Activated CD4-positive, alpha-beta T cell treated with anti-CD3 and anti-CD28 coated beads, Interleukin-2, amount 50 U/mL, for 48 hours (primary cell): ENCODE measurements at regions not wholly inside any gene's neighbourhood (a gene's known extent, or its start where the extent isn't known, plus 50 kb on each side); places are given as distances from the start of the nearest gene placed in this dataset.
A peak's percentile ranks its signal among the peaks of the same experiment; 100 is the strongest.

ENCODE experiments used
- DNase-seq, 2 experiments: peaks; one replicate each; pipeline ENCODE4 v3.0.0-alpha.2; 2020

DNA sequence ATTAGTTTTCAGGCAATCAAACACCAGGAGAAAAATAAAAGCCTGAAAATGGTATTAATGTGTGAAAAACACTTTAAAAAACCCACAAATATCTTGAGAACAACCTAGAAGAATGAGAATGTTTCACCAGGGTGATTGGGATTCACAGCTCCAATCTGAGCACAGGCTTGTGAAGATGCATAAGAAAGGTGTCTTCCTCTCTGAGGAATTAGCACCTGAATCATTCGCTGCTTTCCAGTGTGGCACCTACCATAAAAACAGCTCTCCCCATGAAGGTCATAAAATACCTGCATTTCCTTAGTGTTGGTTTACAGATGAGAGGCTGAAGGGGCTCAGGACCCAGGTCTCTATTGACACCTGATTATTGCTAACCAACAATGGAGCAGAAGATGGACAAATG is 499.7 kb upstream of the KLHL29 start:
- no peak for DNase-seq

DNA sequence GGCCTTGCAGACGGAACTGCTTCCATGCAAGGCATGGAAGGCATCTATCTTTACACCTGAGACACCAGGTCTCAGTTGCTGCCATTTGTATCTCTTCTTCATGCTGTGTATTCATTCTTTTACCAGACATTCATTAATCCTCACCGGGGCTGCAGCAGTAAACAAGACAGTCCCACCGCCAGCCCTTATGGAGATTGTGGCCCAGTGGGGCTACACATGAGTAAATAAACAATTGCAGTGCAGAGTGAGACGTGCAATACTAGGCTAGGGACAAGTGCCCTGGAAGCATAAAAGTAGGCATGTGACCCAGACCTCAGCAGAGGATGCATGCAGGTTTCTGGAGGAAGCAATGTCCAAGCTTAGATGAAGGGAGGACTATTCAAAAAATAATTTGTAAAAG is 497.6 kb upstream of the KLHL29 start:
- DNase-seq, result no peak

DNA sequence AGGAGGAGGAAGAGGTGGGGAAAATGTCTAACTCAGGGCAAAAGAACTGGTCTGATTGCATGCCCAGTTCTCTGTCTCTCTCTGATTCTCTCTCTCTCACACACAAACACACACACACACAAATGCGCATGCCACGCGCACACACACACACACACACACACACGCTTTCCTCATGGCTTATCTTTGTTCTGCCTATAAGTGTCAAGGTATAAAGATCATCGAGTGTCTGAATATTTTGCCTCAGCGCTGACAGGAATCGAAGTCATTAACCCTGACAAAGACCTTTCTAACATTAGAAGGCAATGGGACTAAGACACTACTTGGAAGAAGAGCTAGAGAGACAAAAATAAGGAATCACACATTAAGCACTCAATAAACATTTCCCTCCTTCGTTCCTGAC is 497.1 kb upstream of the KLHL29 start:
- DNase-seq, result no peak

DNA sequence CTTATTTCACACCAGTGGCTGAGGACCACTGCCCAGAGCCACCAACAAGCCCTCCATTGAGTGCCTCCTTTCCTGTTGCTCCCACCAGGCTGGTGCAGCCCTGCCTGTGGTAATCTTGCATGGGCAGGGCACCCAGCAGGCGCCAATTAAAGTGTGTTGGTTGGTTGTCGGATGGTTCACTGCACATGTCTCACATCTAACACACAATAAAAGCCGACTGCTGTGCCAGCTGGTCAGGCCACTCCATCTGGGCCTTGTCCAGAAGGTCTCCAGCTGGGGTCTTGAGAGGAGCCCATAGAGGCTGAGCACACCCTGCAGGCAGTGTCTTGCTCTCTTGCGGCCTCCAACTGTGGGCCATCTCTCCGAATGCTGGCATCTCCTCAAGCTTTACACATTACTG is 494.8 kb upstream of the KLHL29 start:
- DNase-seq, result no peak

DNA sequence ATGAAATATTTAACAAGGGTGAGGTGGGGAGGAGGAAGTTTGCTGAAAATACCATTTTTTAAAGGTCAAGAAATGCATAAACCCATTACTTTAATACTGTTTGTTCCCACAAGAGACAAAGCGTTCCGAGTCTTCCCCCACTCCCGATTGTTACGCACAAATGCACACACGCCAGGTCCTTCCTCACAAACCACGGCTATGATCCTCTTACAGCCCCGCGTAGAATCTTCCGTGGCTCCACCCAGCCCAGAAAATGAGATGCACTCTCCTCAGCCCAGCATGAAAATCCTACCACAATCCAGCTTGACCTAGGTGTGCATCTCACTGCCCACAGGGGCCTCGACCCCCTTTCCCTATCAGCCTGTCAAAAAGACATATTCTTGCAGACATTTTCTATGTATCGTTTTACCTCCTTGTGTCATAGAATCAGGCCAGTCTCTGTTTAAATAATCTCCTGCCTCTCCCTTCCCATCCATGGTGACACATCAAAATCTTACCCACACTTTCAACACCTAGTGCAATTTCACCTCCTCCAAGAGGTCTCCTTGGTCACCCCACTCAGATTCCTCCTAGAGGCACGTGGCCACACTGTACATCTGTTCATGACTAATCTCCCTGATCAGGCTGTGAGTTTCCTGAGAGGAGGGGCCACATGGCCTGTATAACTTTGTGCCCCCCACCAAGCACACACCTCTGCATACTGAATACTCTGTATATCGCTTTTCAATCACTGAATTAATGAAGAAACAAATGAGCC is 491.0 kb upstream of the KLHL29 start:
- DNase-seq, result no peak

DNA sequence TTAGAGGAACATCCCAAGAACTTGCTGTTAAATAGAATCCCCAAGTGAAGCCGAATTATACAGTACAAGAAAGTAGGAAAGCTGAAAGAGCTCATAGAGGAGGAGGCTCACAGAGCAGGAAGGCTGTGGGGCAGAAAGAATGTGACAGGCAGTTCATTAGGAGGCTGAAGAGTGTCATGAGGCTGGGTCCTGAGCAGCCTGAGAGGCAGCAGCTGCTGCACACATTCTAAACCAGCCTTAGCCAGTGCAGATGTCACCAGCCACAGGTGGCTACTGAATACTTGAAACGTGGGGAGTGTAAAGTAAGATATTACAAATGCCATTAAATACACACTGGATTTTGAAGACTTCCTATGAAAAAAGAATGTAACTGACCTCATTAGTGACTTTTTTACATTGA is 490.2 kb upstream of the KLHL29 start:
- no peak for DNase-seq

DNA sequence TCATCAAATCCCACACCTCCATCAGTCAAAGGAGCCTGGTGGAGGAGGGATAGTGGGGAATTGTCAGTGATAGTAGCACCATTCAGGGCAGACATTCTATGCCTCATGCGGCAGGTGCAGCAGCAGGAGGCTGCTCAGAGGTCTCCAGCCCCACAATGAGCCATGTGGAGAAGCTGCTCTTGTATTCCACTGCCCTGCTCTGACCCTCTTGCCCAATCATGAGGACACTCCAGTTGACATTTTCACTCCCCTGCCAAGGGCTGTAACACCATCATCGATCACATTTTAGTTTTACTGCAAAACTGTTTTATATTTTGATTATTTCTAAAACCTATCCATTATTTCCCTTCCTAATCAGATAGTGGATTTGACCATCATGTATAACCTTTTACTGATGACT is 487.6 kb upstream of the KLHL29 start:
- DNase-seq, result no peak

DNA sequence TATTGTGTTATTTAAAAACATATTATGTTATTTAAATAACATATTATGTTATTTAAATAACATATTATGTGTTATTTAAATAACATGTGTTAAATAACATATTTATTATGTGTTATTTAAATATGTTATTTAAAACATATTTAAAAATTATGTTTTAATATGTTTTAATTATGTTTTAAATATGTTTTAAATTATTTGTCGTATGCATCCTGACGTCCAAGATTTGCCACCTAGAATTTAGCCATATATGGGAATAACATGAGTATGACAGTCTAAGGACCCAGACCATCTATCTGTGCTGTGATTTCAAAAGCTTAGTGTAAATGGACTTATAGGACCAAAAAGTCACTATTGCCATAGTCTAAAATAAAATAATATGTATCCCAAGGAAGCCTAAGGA is 484.3 kb upstream of the KLHL29 start:
- DNase-seq, result no peak

DNA sequence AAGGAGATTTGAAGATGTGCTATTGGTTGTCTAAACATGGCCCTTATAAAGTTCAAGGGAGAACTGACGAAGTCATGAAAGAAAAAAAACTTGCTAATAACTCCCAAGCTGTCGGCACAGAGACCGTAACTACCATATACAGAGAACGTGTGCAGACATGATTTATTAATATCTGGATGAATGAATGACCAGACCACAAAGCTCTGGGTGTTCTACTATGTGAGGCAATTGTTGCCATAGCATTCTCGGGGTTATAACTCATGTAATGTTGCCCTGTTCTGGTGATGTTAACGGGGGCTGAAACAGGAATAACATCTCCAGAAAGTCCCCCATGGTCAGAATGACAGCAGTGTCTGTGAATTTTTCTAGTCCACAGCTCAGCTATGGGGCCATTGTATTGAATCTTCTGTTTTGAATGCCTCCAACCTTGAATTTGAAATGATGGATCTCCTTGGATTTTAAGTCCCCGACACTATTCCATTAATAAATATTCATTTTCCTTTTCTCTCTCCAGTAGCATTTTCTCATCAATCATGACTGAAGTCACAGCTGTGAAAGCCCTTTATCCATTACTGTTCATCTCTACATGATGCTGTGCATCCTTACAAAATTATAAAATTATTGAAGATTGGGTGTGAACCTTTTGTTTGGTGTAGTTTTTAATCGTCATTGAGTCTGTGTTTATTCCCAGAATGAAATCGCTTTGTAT is 483.4 kb upstream of the KLHL29 start:
- no peak for DNase-seq

DNA sequence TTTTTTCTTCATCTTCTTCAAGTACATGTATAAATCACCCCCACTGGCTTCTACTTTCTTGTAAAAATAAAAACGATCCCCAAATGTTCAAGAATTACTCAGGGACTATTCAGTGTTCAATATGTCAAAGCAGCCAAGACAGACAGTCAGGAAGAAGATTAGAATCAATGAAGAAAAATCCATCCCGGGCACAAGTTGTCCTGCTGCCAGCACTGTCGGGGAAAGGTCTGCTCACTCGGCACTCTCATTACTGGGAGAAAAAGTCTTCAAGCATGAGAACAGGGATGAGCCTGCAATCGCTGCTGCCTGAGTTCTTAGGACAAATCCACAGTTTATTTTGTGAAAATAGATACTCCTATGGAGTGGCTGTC is 482.8 kb upstream of the KLHL29 start:
- no peak for DNase-seq

DNA sequence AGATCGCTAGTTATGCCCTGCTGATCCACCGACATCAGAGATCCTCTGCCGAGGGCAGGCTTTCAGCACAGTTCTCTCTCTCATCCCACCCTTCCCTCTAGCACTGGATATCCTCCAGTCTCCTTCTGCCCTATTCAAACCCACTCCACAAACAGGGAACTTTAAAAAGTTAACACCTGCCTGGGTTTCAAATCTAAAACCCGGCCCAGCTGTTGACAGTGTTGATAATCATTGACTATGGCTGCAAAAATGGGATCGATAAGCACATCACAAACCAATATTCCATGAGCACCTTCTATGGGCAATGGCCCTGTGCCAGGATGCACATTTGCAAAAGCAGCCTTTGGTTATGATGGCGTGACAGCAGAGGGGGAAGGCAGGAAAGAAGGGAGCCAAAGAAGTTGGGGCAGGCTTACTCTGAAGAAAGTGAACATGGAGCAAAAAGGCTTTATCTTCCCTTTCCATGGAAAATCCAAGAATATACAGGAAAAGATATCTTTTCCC is 482.3 kb upstream of the KLHL29 start:
- DNase-seq, result no peak

DNA sequence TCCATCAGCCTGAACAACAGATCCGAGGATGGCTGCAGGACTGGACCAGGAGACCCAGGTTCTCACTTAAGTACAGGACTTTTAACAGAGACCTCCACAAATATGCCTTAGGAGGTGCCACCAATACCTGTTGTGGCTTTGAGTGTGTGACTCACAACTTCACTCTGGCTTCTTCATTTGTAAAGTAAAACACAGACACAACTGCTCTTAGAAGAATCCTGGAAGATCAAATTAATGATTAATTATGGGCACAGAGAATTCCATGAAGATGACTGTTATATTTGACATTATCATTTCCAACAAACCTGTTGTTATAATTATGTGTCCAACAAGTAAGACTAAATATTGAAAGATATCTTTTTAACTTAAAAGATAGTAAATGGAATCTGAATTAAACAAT is 481.4 kb upstream of the KLHL29 start:
- DNase-seq, result no peak

DNA sequence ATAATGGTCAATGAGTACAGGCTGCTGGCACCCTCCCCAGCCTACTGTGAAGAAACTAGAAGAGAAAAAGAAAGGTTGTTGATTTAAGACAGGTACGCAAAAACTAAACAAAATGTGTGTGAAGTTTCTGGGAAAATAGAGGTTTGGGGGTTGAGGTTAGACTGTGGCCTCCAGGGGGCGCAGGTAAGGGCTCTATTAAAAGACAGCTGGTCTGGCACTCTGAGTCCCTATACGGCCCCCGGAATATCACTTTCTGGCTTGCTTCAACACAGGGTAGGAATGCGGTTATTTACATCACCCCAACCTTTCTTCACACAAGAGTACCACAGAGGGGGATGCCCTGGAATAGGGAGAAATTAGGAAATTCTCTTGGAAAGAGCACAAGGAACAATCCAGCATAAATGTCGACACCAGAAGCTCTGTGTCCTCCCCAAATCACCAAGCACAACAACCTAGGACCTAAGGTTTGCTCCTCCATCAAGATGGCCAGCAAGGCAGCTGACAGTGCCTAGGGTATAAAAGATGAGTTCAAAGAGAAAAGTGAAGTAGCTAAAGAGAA is 480.8 kb upstream of the KLHL29 start:
- peak; percentile 8 to 21 for DNase-seq

DNA sequence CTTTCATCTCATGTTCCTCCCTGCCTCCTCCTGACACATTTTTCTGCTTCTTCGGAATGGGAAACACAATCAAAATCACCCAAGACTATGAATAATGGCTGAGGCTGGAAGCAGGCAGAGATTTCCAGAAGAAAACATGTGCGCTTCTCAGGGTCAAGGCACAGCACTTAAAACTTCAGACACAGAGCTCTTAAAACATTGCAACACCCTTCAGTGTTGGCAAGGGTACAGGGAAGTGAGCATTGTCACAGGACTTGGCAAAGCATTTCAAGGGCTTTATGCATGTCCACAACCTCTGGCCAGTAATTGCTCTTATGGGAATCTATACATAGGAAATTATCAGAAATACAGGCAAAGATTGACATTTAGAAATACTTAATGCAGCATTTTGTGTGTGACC is 477.6 kb upstream of the KLHL29 start:
- no peak for DNase-seq

DNA sequence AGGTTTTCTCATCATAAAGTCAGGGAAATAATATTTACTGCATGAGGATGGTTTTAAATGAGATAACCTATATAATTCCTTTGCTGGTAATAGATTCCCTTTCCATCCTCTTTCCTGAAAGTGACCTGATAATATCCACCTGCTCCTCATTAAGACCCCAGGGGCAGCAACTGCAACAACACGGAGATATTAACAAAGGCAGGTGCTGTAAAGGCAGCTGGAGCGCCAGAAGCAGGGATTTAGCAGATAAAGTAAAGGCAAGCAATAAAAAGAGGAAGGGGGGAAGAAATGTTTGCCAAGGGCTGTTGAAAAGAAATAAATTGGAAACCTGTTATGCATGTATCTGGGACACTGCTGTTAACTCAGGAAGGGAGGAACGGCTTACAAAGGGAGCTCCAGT is 472.6 kb upstream of the KLHL29 start:
- no peak for DNase-seq

DNA sequence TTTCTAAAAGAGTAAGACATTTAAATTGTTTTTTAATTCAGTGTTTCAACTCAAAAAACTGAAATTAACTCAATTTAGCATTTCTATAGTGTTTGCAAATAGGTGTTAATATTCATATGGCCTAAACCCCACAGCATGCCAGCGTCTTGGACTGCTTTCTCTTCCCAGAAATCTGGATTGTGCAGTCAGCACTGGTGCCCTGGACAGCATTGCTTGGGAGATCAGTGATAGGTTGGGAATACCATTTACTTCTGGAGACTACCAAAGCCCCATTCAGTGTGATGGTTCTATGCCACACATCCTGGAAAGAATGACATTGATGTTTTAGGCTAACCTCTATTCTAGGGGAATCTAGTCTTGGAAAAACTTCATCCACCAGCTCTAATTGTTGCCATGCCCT is 455.0 kb upstream of the KLHL29 start:
- no peak for DNase-seq

DNA sequence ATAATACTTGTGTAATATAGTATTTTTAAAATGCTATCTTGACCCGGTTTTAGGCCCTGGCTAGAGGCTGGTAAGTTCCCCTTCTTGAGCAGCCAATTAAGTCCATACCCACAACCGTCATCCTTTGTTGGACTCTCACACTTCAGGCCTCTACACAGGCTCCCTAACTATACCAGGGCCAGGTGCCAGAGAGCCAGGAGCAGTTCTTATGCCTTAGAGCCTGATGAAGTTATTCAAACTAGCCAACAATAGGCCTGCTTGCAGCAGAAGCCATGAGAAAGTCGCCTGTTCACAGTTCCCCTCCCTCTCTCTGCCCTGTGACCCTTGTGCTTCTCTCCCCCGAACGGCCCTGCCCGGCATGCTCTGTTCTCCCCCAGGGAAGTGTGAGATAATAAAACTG is 454.2 kb upstream of the KLHL29 start:
- DNase-seq, result no peak

DNA sequence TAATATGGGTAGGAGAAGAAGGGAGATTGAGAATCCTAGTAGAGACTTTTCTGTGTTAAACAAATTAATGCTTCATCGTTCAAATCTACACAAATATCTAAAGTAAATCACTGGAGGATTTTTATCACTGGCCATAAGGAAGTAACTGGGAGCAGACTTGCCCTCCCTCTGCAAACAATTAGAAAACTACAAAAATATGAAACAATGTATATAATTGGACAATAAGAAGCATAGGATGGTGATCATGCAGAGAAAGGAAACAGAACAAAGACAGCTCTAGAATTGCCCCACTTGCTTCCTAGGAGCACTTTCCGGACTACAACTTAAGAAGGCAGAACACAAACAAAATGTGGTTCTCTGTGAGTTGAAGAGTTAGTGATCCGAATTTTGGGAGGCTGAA is 452.7 kb upstream of the KLHL29 start:
- no peak for DNase-seq

DNA sequence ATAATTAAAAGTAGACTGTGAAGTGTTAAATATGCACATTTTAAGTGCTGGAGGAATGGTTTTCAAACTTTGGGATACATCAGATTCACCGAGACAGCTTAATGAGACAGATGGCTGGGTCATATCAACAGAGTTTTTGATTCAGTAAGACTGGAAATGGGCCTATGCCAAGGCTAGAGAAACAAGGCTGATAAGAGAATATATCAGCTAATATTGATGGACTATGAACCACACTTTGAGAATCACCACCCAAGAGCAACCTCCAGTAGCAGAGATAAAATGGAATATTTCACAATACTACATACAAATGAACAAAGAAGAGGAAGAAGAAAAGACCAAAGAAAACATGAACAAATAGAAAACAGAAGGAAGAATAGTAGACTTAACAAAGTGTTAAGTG is 450.2 kb upstream of the KLHL29 start:
- DNase-seq, result no peak

DNA sequence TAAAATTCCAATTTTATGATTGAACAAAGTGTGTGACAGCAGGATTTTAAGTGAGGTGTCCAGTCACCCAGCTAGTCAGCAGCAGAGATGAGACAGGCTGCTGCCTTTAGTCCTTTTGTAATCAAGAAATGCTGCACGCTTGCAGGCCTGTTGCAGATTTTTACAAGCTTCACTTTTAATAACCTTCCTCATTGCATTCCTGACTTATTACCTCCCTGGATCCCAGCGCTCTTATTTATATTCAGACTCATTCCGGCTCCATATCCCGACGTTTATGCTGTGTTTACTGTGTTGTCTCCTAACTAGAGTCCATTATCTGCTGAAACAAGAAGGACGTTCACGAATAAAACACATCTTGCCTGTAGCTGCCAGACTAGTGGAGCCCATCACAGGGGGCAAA is 442.5 kb upstream of the KLHL29 start:
- no peak for DNase-seq

DNA sequence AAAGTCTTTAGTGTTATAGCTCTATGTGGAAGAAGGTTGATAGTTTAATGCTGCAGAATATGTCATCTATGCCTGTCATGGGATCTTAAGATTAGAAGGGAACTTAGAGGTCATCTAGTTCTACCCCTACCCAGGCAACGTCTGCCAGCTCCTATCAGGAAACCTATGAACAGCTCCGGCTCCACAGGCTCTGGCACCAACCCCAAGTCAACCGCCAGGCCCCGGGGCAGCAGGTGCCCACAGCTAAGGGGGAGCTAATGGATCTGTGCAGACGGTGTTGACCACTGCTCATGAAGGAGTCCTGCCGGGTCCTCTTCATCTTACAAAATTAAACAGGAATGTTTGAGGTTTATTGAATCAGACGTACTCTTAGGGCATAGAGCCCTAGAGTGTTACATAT is 440.8 kb upstream of the KLHL29 start:
- DNase-seq, result no peak

DNA sequence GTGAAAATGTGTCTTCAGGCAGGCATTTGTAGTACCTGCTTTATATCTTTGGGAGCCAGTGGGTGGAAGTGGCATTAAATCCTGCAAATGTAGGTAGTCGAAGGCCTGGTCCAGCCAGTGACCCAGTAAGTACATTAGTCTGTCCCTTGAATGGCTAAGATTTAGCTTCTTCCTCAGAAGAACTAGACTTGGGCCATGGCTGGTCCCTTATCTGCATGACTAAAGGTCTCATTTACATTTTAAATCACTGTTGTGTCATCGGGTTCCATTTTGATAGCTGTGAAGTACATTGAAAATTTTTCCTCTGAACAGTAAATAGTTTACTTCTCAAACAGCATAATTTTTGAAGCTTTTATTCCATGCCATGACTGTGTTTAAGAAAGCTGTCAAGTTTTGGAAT is 438.4 kb upstream of the KLHL29 start:
- DNase-seq, result no peak

DNA sequence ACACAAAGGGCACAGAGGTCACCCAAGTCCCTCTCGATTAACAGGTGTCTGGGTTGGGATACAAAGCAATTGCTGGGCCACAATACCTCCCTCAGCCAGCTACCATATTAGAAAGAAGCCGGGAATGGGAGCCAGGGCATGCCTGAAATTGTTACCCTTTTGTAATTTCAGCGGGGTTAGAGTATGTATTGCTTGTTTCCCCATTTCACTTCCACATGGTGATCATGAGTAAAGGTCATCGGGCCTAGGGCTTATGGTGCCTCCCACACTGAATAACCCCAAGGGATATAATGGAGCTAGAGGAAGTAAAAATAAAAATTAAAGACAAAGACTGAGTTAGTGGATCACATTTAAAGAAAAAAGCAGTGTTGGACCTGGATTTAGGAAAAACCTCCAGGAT is 437.2 kb upstream of the KLHL29 start:
- no peak for DNase-seq

DNA sequence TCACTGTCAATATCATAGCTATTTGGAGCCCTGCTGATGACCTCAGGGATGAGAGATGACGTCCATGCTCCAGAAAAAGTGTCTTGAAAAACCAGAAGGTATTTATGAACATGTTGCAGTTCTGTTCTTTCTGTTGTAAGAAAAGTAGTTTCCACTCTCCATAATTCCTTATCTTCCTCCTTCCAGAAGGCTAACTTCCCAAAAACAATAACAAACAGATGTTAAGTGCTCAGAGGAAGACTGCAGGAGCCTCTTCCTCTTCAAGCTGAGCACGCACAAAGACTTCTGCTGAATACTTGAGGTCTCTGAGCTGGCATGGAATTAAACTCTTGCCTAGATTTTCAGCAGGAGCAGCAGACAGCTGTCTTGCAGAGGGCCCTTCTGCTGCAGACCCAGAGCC is 434.5 kb upstream of the KLHL29 start:
- DNase-seq, result no peak
